Astrocyte of the cerebellum (primary cell): ENCODE measurements at regions not wholly inside any gene's neighbourhood (a gene's known extent, or its start where the extent isn't known, plus 50 kb on each side); places are given as distances from the start of the nearest gene placed in this dataset.
A peak's percentile ranks its signal among the peaks of the same experiment; 100 is the strongest.

Experiments used
- DNase-seq: peaks from one replicate; pipeline ENCODE4 v3.0.0-alpha.2; 2011; ENCODE audit warnings: low read depth
- H3K4me3 ChIP-seq: 2 replicates; pipeline ENCODE4 v1.5.1; 2011; ENCODE audit warnings: mild to moderate bottlenecking, low read depth, low read length, moderate library complexity
- in situ Hi-C: cut with HindIII; loops from 2 replicates; pipeline ENCODE4 v1.10.0; 2017; ENCODE audit warnings: low sequenced_read_pairs
- TF ChIP-seq, protein P1 (sequence below): IDR thresholded peaks from 2 replicates; pipeline ENCODE4 v1.5.1; 2012; ENCODE audit warnings: low read length, low read depth, moderate library complexity, mild to moderate bottlenecking; ENCODE audit errors: missing control alignments

DNA sequence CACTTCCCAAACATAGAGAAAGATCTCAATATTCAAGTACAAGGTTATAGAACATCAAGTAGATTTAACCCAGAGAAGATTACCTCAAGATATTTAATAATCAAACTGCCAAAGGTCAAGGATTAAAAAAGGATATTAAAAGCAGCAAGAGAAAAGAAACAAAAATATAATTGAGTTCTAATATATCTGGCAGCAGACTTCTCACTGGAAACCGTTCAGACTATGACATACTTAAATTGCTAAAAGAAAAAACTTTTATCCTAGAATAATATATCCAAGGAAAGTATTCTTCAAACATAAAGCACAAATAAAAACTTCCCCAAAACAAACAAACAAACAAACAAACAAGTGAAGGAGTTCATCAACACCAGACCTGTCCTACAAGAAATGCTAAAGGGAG lies 92.4 kb downstream of the FSCB start:
- no peak for DNase-seq
- TF ChIP-seq, protein P1, sequence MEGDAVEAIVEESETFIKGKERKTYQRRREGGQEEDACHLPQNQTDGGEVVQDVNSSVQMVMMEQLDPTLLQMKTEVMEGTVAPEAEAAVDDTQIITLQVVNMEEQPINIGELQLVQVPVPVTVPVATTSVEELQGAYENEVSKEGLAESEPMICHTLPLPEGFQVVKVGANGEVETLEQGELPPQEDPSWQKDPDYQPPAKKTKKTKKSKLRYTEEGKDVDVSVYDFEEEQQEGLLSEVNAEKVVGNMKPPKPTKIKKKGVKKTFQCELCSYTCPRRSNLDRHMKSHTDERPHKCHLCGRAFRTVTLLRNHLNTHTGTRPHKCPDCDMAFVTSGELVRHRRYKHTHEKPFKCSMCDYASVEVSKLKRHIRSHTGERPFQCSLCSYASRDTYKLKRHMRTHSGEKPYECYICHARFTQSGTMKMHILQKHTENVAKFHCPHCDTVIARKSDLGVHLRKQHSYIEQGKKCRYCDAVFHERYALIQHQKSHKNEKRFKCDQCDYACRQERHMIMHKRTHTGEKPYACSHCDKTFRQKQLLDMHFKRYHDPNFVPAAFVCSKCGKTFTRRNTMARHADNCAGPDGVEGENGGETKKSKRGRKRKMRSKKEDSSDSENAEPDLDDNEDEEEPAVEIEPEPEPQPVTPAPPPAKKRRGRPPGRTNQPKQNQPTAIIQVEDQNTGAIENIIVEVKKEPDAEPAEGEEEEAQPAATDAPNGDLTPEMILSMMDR = no peak
- H3K4me3 ChIP-seq = no peak overlapping the region
- in situ Hi-C loops = no loop called here

DNA sequence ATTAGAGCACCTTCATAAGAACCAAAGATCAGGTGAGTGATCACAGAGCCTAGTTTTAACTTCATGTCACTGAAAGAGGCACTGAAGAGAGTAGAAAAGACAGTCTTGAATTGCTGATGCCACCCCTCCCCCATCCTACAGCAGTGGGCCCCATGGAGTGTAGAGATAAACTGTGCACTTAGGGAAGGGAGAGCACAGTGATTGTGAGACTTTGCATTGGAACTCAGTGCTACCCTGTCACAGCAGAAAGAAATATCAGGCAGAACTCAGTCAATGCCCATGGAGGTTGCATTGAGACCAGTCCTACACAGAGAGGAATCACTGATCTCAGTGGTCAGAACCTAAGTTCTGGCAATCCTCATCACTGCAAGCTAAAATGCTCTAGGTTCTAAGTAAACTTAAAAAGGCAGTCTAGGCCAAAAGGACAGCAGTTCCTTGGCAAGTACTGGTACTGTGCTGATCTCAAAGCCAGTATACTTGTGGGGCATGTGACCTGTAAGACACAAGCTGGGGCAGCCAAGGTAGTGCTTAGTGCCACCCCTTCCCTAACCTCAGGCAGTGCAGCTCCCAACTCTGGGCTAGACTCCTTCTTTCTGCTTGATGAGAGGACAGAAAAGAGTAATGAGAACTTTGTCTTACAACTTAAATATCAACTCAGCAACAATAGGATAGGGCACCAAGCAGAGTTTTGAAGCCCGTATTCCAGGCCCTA lies 94.1 kb downstream of the FSCB start:
- TF ChIP-seq, protein P1 = no peak
- in situ Hi-C loops = no loop called here
- H3K4me3 ChIP-seq = no peak overlapping the region
- DNase-seq = no peak

DNA sequence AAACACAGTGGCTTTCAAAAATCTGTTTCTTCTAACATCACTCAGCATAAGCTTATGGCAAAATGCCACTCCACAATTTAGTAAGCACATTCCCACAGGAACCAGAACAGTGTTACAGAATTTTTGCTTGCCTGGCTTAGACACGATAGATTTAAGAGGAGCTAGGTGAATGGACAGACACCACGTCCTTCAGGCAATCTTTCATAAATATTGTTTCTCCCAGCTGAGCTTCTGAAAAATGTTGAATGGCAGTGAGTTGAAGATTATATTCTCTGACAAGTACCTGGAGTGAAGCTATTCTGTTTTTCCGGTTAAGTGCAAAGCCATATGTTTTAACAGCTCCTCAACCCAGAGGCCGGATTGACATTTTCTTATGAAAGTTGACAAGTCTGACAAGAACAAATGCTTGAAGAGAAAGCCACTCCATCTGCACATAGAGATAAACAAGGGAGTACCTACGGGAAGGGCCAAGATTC lies 102.0 kb downstream of the FSCB start:
- H3K4me3 ChIP-seq = no peak overlapping the region
- in situ Hi-C loops = no loop called here
- no peak for DNase-seq
- TF ChIP-seq, protein P1 = no peak

DNA sequence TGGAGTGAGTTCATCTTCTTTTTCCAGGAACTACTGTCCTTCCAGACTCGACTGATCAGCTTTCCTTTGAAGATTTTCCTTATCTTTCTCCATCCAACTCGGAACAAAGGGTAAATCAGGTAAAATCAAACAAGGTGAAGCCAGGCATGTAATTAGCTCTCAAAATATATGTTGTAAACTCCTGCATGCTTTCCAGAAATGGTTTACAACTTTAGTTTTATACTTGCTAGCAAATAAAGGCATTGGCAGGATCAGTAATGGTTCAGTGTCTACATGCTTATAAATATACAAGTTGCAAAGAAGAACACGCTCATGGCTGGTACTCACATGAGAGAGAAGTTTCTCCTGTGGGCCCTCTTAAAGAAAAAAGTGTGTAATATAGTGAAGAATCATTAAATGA lies 102.5 kb downstream of the FSCB start:
- in situ Hi-C loops = no loop called here
- TF ChIP-seq, protein P1 = no peak

DNA sequence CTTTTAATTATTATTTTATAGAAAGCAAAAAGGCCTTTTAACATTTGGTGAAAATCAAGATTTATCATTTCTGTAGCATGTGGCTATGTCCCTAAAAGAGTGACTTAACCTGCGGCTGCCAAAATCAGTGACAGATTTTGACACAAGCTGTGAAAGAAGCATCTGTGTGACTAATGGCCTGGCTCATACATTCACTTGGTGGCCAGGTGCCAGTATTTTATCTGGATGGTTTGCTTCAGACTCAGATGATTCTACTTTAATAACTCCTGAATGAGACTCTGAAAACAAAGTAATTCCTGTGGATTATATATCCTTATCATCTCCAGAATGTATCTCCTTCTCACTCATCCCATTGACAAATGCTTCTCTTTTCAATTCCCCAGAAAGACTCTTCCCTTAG lies 103.0 kb downstream of the FSCB start:
- peak; percentile 0 for DNase-seq
- in situ Hi-C loops = no loop called here
- H3K4me3 ChIP-seq = no peak overlapping the region
- TF ChIP-seq, protein P1 = no peak

More for the DNA sequence above, 102.5 kb downstream of the FSCB start:
- H3K4me3 ChIP-seq = no peak overlapping the region
- no peak for DNase-seq

DNA sequence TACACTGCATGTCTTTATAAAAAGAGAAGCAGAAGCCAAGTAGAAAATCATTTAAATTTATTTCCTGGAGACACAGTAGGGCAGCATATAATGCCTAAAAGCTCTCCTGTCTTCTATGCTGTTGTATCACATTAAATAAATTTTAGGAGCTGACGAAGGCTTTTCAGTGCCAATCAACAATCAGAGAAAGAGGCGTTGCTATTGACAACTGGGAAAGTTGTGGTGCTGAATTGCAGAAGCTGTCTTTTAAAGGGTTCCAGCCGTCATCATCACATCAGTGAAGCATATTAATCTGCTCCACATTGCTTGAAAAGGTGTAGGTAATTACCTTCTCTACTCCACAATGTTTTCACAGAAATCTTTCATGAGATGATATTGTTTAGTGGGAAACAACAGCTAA lies 103.9 kb downstream of the FSCB start:
- TF ChIP-seq, protein P1 = no peak
- in situ Hi-C loops = no loop called here
- no peak for DNase-seq
- H3K4me3 ChIP-seq = no peak overlapping the region
